ENCODE measurements at regions not wholly inside any gene's neighbourhood (a gene's known extent, or its start where the extent isn't known, plus 50 kb on each side); places are given as distances from the start of the nearest gene placed in this dataset.

- Histone ChIP-seq H3K4me1 (no peaks in the 10 kb centered on the region), H3K36me3 (no peaks in the 10 kb centered on the region), H3K27ac (no peak overlapping the region), H3K9me3 (no peaks in the 10 kb centered on the region), H3K4me3 (no peak overlapping the region), H3K27me3 (no peaks in the 10 kb centered on the region)
- DNase-seq (ENCODE audit: extremely low spot score in 2 of 2) = no peak
- intact Hi-C loops (cut with DNase I) = no loop called here
- no peak for TF ChIP-seq POLR2AphosphoS5 (IDR thresholded peaks at IDR 0.05; ENCODE audit: insufficient read depth in 1 of 2, low read depth in 1 of 2)
- TF ChIP-seq POLR2A (IDR thresholded peaks at IDR 0.05) = no peak
- no peak for TF ChIP-seq CTCF (IDR thresholded peaks at IDR 0.05)
These were observed 143.3 kb downstream of the FTCDNL1 start for GRCh38 chr2:199707593-199708185.

- Histone ChIP-seq H3K9me3 (no peaks in the 10 kb centered on the region), H3K4me3 (no peak overlapping the region), H3K36me3 (no peaks in the 10 kb centered on the region), H3K27me3 (no peaks in the 10 kb centered on the region), H3K4me1 (no peaks in the 10 kb centered on the region), H3K27ac (no peak overlapping the region)
- intact Hi-C loops (cut with DNase I) = no loop called here
- no peak for DNase-seq (ENCODE audit: extremely low spot score in 2 of 2)
- no peak for TF ChIP-seq POLR2A (IDR thresholded peaks at IDR 0.05)
- no peak for TF ChIP-seq CTCF (IDR thresholded peaks at IDR 0.05)
- no peak for TF ChIP-seq POLR2AphosphoS5 (IDR thresholded peaks at IDR 0.05; ENCODE audit: insufficient read depth in 1 of 2, low read depth in 1 of 2)
These were observed 145.5 kb downstream of the FTCDNL1 start for GRCh38 chr2:199705538-199705937.

GRCh38 chr2:199704358-199705238 lies 146.4 kb downstream of the FTCDNL1 start:
- H3K27ac ChIP-seq = no peak overlapping the region
- H3K27me3 ChIP-seq = no peaks in the 10 kb centered on the region
- intact Hi-C loops (cut with DNase I) = no loop called here
- TF ChIP-seq CTCF (IDR thresholded peaks at IDR 0.05) (peak in 2 of 3 experiments; percentile 58 to 75), POLR2AphosphoS5 (IDR thresholded peaks at IDR 0.05; ENCODE audit: insufficient read depth in 1 of 2, low read depth in 1 of 2) (no peak), POLR2A (IDR thresholded peaks at IDR 0.05) (no peak)
- no peaks in the 10 kb centered on the region for H3K9me3 ChIP-seq
- no peaks in the 10 kb centered on the region for H3K36me3 ChIP-seq
- DNase-seq (ENCODE audit: extremely low spot score in 2 of 2) = no peak
- no peak overlapping the region for H3K4me3 ChIP-seq
- no peaks in the 10 kb centered on the region for H3K4me1 ChIP-seq

GRCh38 chr2:199703199-199703598 lies 147.8 kb downstream of the FTCDNL1 start:
- Histone ChIP-seq H3K27me3 (no peaks in the 10 kb centered on the region), H3K4me3 (no peak overlapping the region), H3K4me1 (no peaks in the 10 kb centered on the region), H3K9me3 (no peaks in the 10 kb centered on the region), H3K36me3 (no peaks in the 10 kb centered on the region), H3K27ac (no peak overlapping the region)
- intact Hi-C loops (cut with DNase I) = no loop called here
- no peak for TF ChIP-seq CTCF (IDR thresholded peaks at IDR 0.05)
- no peak for TF ChIP-seq POLR2A (IDR thresholded peaks at IDR 0.05)
- TF ChIP-seq POLR2AphosphoS5 (IDR thresholded peaks at IDR 0.05; ENCODE audit: insufficient read depth in 1 of 2, low read depth in 1 of 2) = no peak
- DNase-seq (ENCODE audit: extremely low spot score in 2 of 2) = no peak

- intact Hi-C loops (cut with DNase I) = no loop called here
- no peaks in the 10 kb centered on the region for H3K36me3 ChIP-seq
- no peak overlapping the region for H3K4me3 ChIP-seq
- H3K27ac ChIP-seq = no peak overlapping the region
- TF ChIP-seq POLR2AphosphoS5 (IDR thresholded peaks at IDR 0.05; ENCODE audit: insufficient read depth in 1 of 2, low read depth in 1 of 2) (no peak), POLR2A (IDR thresholded peaks at IDR 0.05) (no peak), CTCF (IDR thresholded peaks at IDR 0.05) (no peak)
- no peaks in the 10 kb centered on the region for H3K4me1 ChIP-seq
- DNase-seq (ENCODE audit: extremely low spot score in 2 of 2) = no peak
- no peaks in the 10 kb centered on the region for H3K27me3 ChIP-seq
- no peaks in the 10 kb centered on the region for H3K9me3 ChIP-seq
These were observed 153.5 kb downstream of the FTCDNL1 start for GRCh38 chr2:199697469-199697868.

Data from vagina (tissue), 2 donors.